ENCODE measurements at regions not wholly inside any gene's neighbourhood (a gene's known extent, or its start where the extent isn't known, plus 50 kb on each side); places are given as distances from the start of the nearest gene placed in this dataset.
A peak's percentile ranks its signal among the peaks of the same experiment; 100 is the strongest.
"Not testable (repeated sequence)": the region's sequence is repeated elsewhere in the genome, so short reads cannot be mapped to it uniquely, and the experiment has no call there.

DNA sequence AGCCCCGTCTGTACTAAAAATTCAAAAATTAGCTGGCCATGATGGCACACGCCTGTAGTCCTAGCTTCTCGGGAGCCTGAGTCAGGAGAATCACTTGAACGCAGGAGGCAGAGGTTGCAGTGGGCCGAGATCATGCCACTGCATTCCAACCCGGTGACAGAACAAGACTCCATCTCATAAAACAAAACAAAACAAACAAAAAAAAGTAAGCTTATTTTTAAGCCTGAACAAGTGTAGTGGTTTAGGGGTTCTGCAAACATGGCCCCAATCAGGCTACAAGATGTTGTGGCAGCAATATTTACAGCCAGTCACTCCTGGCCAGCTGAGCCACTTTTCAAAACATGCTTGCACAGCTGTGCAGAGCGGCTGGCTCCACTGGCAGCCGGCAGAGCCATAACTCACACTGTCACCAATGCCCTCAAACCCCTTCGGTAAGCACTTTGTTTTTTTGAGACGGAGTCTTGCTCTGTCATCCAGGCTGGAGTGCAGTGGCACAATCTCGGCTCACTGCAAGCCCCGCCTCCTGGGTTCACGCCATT is 56.2 kb upstream of the CLEC6A start:
- CTCF ChIA-PET; H3K27ac Mint-ChIP-seq; H3K36me3 Mint-ChIP-seq; H3K27me3 Mint-ChIP-seq; POLR2A ChIA-PET; H3K9me3 Mint-ChIP-seq; DNase-seq; H3K4me3 Mint-ChIP-seq; H3K4me1 Mint-ChIP-seq (ENCODE audit: low read depth); intact Hi-C loops (cut with micrococcal nuclease): not testable (repeated sequence)

DNA sequence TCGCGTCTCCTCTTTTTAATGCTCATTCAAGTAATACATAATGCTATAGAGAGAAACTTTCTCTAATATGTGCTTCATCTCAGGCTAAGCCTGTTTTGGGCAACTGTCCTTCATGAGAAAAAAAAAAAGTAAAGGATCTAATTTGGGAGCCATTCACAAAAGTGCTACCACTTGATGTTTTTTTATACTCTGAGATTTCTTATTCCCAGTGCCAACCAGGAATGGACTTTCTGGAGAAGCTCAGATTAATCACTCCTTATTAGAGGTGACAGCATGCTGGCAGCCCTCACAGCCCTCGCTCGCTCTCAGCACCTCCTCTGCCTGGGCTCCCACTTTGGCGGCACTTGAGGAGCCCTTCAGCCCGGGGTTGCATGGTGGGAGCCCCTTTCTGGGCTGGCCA is 51.9 kb upstream of the CLEC6A start:
- H3K4me3 Mint-ChIP-seq; H3K27me3 Mint-ChIP-seq; H3K9me3 Mint-ChIP-seq; intact Hi-C loops (cut with micrococcal nuclease); H3K4me1 Mint-ChIP-seq (ENCODE audit: low read depth); DNase-seq; POLR2A ChIA-PET; H3K36me3 Mint-ChIP-seq; H3K27ac Mint-ChIP-seq: not testable (repeated sequence)
- CTCF ChIA-PET, result interaction anchor here (1.5 kb wide), 1 partner anchor 14 kb away, joined by 3 read pairs; no protein-coding TSS in a partner anchor

DNA sequence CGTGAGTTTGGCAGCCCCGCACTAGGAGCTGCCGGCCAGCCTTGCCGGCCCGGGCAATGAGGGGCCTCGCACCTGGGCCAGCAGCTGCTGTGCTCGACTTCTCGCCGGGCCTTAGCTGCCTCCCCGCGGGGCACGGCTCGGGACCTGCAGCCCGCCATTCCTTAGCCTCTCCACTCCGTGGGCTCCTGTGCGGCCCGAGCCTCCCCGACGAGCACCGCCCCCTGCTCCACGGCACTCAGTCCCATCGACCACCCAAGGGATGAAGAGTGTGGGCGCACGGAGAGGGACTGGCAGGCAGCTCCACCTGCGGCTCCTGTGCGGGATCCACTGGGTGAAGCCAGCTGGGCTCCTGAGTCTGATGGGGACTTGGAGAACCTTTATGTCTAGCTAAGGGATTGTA is 51.4 kb upstream of the CLEC6A start:
- H3K27ac Mint-ChIP-seq; H3K4me1 Mint-ChIP-seq (ENCODE audit: low read depth); H3K36me3 Mint-ChIP-seq; H3K9me3 Mint-ChIP-seq; intact Hi-C loops (cut with micrococcal nuclease); H3K4me3 Mint-ChIP-seq; POLR2A ChIA-PET; H3K27me3 Mint-ChIP-seq: not testable (repeated sequence)
- CTCF ChIA-PET, result interaction anchor here (1.5 kb wide), 1 partner anchor 14 kb away, joined by 3 read pairs; no protein-coding TSS in a partner anchor
- peak; percentile 3 for DNase-seq

All from activated CD4-positive, alpha-beta memory T cell treated with anti-CD3 and anti-CD28 coated beads for 36 hours (primary cell).